A673 (cell line): ENCODE measurements at regions not wholly inside any gene's neighbourhood (a gene's known extent, or its start where the extent isn't known, plus 50 kb on each side); places are given as distances from the start of the nearest gene placed in this dataset.

Source experiments
- CTCF ChIP-seq: fragments of 300-800, 200-600 bp; sonication (generic); conservative IDR thresholded peaks from 2 replicates; pipeline ENCODE4 v1.5.1; 2017; ENCODE audit warnings: low read depth, mild to moderate bottlenecking, antibody characterized with exemption, low read length, moderate library complexity, mixed read lengths
- EZH2 ChIP-seq: fragments of 200-600 bp; sonication (generic); IDR thresholded peaks from 2 replicates; pipeline ENCODE4 v1.6.1; 2017; ENCODE audit warnings: borderline replicate concordance, low read depth, mild to moderate bottlenecking, mixed read lengths, antibody characterized with exemption, low read length; ENCODE audit not compliant: poor library complexity, severe bottlenecking

GRCh38 chr1:220473440-220473839 lies 54.5 kb upstream of the MARK1 start:
- TF ChIP-seq CTCF (no peak), EZH2 (no peak)
